Stimulated activated CD4-positive, alpha-beta T cell treated with anti-CD3 and anti-CD28 coated beads, Interleukin-4, amount 100 ng/mL, for 24 hours (primary cell): ENCODE measurements at regions not wholly inside any gene's neighbourhood (a gene's known extent, or its start where the extent isn't known, plus 50 kb on each side); places are given as distances from the start of the nearest gene placed in this dataset.

Experiments
- DNase-seq: peaks from one replicate; pipeline ENCODE4 v3.0.0-alpha.2; 2020

DNA sequence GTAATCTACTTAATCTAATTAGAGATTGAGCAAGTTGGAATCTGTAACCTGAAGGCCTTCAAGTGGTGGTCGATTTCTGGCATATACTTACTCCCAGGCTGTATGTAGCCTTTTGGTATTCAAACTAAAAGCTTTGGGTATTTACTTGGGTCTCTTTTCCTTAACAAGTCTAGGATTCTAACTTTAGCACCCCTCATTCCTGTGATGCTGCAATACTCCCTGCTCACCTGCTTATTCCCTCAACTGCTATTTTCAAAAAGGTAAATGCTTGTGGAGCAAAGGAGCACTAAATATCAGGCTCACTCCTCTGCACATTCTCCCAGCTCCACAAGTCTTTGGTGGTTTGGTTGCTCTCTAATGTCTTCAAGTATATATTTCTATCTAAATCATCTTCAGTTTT, 68.0 kb upstream of the CYYR1 start:
- no peak for DNase-seq

DNA sequence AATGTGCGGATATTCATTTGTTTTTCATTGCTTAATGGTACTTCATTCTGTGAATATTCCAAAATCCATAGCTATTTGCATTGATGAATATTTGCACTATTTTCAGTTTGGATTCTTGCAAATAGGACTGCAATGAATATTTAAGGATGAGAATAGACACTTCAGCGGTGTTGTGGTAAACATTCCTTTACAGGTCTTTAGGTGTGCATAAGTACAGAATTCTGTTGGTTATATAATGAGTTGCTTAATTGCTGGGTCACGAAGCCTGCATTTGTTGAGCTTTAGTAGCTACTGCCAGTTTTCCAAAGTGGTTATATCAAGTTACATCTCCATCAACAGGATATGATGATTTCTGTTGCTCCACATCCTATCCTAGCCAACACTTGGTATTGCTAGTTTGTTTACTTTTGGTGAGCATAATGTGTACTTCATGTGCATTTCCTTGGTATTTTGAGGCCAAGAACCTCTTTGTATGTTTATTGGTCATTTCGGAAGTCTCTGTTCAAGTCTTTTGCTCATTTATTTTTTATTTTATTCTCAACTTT, 64.2 kb upstream of the CYYR1 start:
- DNase-seq = no peak

DNA sequence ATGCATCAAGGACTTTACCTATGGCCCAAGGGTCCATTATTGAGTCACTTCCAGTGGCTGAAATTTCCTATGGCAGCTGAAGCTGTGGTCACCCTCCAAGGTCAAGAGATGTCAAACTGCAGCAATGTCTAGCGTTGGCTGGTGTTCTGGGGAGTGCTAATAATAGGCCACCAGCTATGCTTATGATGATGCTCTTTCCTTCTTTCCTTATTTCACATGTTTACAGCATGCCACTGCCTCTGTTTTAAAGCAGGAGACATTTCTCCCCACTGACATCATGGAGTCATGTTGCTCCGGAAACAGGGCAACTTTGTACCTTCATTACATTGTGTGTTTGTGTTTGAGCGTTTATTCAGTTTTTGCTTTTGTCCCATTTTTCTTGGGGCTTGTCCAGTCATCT, 62.6 kb upstream of the CYYR1 start:
- no peak for DNase-seq

DNA sequence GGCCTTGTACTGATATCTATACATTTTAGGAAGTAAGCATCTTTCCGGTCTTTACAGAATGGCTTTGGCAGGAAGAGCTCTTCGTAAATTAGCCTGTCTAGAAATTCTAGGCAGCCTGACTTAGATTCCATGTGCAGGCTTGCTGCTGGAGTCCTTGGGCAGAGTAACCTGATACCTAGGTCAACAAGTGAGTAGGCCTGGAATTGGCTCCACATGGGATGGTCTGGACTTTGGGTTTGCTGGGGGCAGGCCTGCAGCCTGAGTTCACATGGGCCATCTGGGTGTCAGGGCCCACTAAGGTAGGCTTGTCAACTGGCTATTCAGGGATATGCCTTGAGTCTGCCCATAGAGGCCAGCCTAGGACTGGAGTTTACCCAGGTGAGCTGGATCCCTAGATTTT, 59.6 kb upstream of the CYYR1 start:
- DNase-seq = no peak

DNA sequence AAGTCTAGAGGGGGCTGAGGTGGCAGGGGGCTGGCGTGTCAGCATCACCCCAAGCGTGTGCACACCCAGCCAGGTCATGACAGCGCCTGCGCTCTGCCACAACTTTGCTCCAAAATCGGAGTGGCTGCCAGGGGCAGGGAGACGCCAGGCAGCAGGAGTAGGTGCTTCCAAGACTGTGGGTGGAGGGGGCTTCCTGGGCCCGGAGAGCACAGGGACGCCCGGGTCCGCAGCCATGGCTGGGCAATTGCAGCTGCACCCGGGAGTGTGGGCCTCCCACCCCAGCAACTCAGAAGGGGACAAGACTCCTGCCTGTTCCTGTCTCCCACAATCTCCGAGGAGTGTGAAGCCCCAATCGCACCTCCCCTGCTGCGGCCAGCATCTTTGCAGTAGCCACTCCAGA, 53.1 kb upstream of the CYYR1 start:
- no peak for DNase-seq

DNA sequence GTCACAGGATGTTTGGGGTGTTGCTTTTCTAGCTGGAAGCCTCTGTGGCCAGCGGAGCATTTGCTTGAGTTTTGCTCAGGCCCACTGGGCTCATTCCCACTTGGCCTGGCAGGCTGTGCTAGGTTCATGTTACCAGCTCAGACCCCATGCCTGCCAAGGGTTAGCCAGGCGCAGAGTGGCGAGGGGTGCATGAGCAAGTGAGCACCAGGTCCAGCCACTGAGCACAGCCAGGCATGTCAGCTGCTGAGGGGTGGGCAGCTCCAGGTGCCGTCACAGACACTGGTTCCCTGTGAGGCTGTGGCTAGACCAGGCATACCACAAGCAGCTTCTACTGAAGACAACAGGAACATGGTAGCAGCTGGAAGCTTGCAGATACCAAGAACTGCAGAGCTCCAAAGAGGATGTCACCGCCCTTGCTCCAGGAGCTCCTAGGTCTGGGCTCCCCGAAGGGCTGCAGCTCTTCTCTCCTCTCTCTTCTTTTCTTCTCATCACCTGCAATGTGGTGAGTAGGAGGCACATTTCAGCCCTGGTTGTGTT, 52.0 kb upstream of the CYYR1 start:
- DNase-seq = no peak
